K562 (cell line): ENCODE measurements at regions not wholly inside any gene's neighbourhood (a gene's known extent, or its start where the extent isn't known, plus 50 kb on each side); places are given as distances from the start of the nearest gene placed in this dataset.

Source experiments
- ATAC-seq: fragments of 200-7000 bp; cut with Tn5 transposase; 3 replicates; pipeline ENCODE4 v1.9.1; 2020; ENCODE audit warnings: moderate library complexity
- BruUV-seq: library from RNA; stranded (reverse); fragments of 400-500 nt; replicated peaks from 2 replicates; lab custom pipeline; 2021; lab: Mats Ljungman, UMichigan
- CTCF ChIA-PET: fragments of 300-600 bp; formaldehyde crosslinking; extraction: SDS; loops from one replicate; lab custom pipeline; 2021; ENCODE audit warnings: low intra/inter-chr PET ratio; lab: Yijun Ruan, JAX
- POLR2A ChIA-PET: fragments of 300-600, 350-650 bp; sonication (Branson Sonifier 250); formaldehyde crosslinking; extraction: SDS; loops from one replicate; lab custom pipeline; 2021; ENCODE audit warnings: antibody characterized with exemption, inconsistent platforms; lab: Yijun Ruan, JAX
- DNase-seq, 4 experiments: peaks; one replicate each; pipeline versions ENCODE4 v3.0.0 to v3.0.0-alpha.2; 2011 to 2018; ENCODE audit warnings: low spot score in 3 of 4, mixed read lengths in 3 of 4; ENCODE audit errors: extremely low read depth in 1 of 4
- FAIRE-seq: peaks from 2 replicates; lab custom pipeline; 2011; peaks lifted over from hg19 to GRCh38; lab: Jason Lieb, UNC
- H2AFZ ChIP-seq: 2 replicates; pipeline ENCODE4 v1.6.0; 2011; ENCODE audit warnings: low read depth, low read length, control low read depth, inconsistent platforms
- H3K27ac ChIP-seq: fragments of 200-600 bp; 3 replicates; pipeline ENCODE4 v1.8.0; 2011; ENCODE audit warnings: low read depth, mild to moderate bottlenecking, control low read depth, inconsistent platforms, low read length, moderate library complexity, mixed read lengths; ENCODE audit errors: extremely low read depth
- H3K27me3 ChIP-seq, 2 experiments: fragments of 300-600 bp in 1 of 2; 2 replicates in 1 of 2; 3 replicates in 1 of 2; pipeline versions ENCODE4 v1.6.0 to v1.8.0; 2011; ENCODE audit warnings: inconsistent platforms in 2 of 2, low read length in 2 of 2, mild to moderate bottlenecking in 1 of 2, mixed read lengths in 1 of 2, moderate library complexity in 1 of 2; ENCODE audit not compliant: control insufficient read depth in 2 of 2, insufficient read depth in 2 of 2
- H3K36me3 ChIP-seq: fragments of 300-600 bp; 3 replicates; pipeline ENCODE4 v1.8.0; 2011; ENCODE audit warnings: mild to moderate bottlenecking, low read length, inconsistent platforms; ENCODE audit not compliant: control insufficient read depth, insufficient read depth
- H3K4me1 ChIP-seq, 2 experiments: fragments of 200-600 bp in 1 of 2; replicated peaks in 1 of 2; 2 replicates in 1 of 2; 3 replicates in 1 of 2; pipeline versions ENCODE4 v1.5.1 to v1.8.0; 2011; ENCODE audit warnings: inconsistent platforms in 2 of 2, low read length in 2 of 2, mild to moderate bottlenecking in 1 of 2, mixed read lengths in 1 of 2, moderate library complexity in 1 of 2; ENCODE audit not compliant: control insufficient read depth in 2 of 2, insufficient read depth in 2 of 2
- H3K4me2 ChIP-seq: 2 replicates; pipeline ENCODE4 v1.6.1; 2011; ENCODE audit warnings: low read length, control low read depth, inconsistent platforms, mixed read lengths; ENCODE audit not compliant: insufficient read depth
- H3K4me3 ChIP-seq: fragments of 200-600 bp; sonication (generic), shearing (Covaris generic); 2 replicates; pipeline ENCODE4 v1.5.1; 2016; ENCODE audit warnings: control low read depth, inconsistent platforms
- H3K79me2 ChIP-seq: fragments of 200-600 bp; 3 replicates; pipeline ENCODE4 v1.8.0; 2011; ENCODE audit warnings: low read length, inconsistent platforms; ENCODE audit not compliant: control insufficient read depth, insufficient read depth
- H3K9ac ChIP-seq, 2 experiments: 2 replicates each; pipeline versions ENCODE4 v1.6.0 to v1.6.1; 2011; ENCODE audit warnings: low read depth in 2 of 2, low read length in 2 of 2, control low read depth in 1 of 2, inconsistent platforms in 1 of 2, mild to moderate bottlenecking in 1 of 2, mixed read lengths in 1 of 2; ENCODE audit not compliant: insufficient read depth in 1 of 2
- H3K9me1 ChIP-seq: one replicate; pipeline ENCODE4 v1.6.0; 2011; ENCODE audit warnings: inconsistent platforms, mild to moderate bottlenecking, low read length, moderate library complexity; ENCODE audit not compliant: control insufficient read depth, insufficient read depth
- H3K9me3 ChIP-seq: replicated peaks from 2 replicates; pipeline ENCODE4 v1.5.1; 2011; ENCODE audit warnings: low read depth, low read length, inconsistent platforms; ENCODE audit not compliant: control insufficient read depth, insufficient read depth
- H4K20me1 ChIP-seq: replicated peaks from 2 replicates; pipeline ENCODE4 v1.6.1; 2011; ENCODE audit warnings: low read length, inconsistent platforms, mixed read lengths; ENCODE audit not compliant: control insufficient read depth, insufficient read depth
- BRD9 ChIP-seq: fragments of 450-650 bp; IDR thresholded peaks from 2 replicates; pipeline ENCODE4 v1.6.1; 2018; ENCODE audit warnings: low read depth; ENCODE audit not compliant: partially characterized antibody
- MCM7 ChIP-seq, 2 experiments: fragments of 450-650 bp; IDR thresholded peaks; 2 replicates each; pipeline ENCODE4 v1.6.1; 2016 to 2018
- USF2 ChIP-seq: sonication (generic); formaldehyde crosslinking; IDR thresholded peaks from 2 replicates; pipeline ENCODE4 v1.5.0; 2020; ENCODE audit warnings: missing genetic modification reagents
- ZNF217 ChIP-seq: sonication (generic); formaldehyde crosslinking; IDR thresholded peaks from 2 replicates; pipeline ENCODE4 v1.8.0; 2022; ENCODE audit warnings: mild to moderate bottlenecking, missing genetic modification reagents
- ZNF518B ChIP-seq: fragments of 250-450 bp; sonication (Bioruptor Pico); IDR thresholded peaks from 2 replicates; pipeline ENCODE4 v1.5.0; 2021; ENCODE audit warnings: mild to moderate bottlenecking, moderate library complexity
- WGBS: fragments of 100-300 bp; shearing (Covaris generic); methylation state at CpG from one replicate; pipeline ENCODE4 v1.1.6; 2016; ENCODE audit warnings: low coverage, mixed read lengths; ENCODE audit not compliant: insufficient coverage; ENCODE audit errors: missing lambda C conversion rate; 5-methylcytosine and 5-hydroxymethylcytosine counted together
- in situ Hi-C: fragments of 300-500 bp; cut with MboI; formaldehyde crosslinking; loops from 4 replicates; pipeline ENCODE4 v1.15.0; 2018; ENCODE audit warnings: inconsistent platforms, mixed read lengths
- intact Hi-C: fragments of 100-400 bp; cut with micrococcal nuclease; formaldehyde crosslinking; loops from 2 replicates; pipeline ENCODE4 v1.14.2; 2022

- ChIA-PET CTCF (no interaction called here), POLR2A (no interaction called here)
- DNase-seq, result no peak
- Histone ChIP-seq H3K4me2 (no peak overlapping the region), H3K9me1 (no peaks in the 10 kb centered on the region), H2AFZ (no peak overlapping the region), H3K79me2 (no peaks in the 10 kb centered on the region), H3K27me3 (no peaks in the 10 kb centered on the region), H4K20me1 (no peaks in the 10 kb centered on the region), H3K4me3 (no peak overlapping the region)
- no peak for ATAC-seq
- TF ChIP-seq MCM7 (IDR thresholded peaks at IDR 0.05) (no peak), USF2 (CRISPR knock-in tag) (no peak), ZNF518B (CRISPR knock-in tag) (no peak), BRD9 (no peak), ZNF217 (CRISPR knock-in tag) (no peak)
- TF ChIP-seq, all 486 proteins: peak for 0
- in situ Hi-C loops (no loop called here), intact Hi-C loops (no loop called here)
- H3K36me3 ChIP-seq, result no peaks in the 10 kb centered on the region
- no peak overlapping the region for H3K9ac ChIP-seq
- no peak overlapping the region for H3K27ac ChIP-seq
- BruUV-seq, result no TSS peak
- no peaks in the 10 kb centered on the region for H3K4me1 ChIP-seq
- 5% methylated on average over 2 of the region's 2 CpGs for WGBS
- no peak for FAIRE-seq
- H3K9me3 ChIP-seq, result no peaks in the 10 kb centered on the region; the same call in 1 of the 2 replicates
Measured at GRCh38 chr6:23705697-23706096, 420.3 kb upstream of the NRSN1 start.
